ENCODE measurements at regions not wholly inside any gene's neighbourhood (a gene's known extent, or its start where the extent isn't known, plus 50 kb on each side); places are given as distances from the start of the nearest gene placed in this dataset.

DNA sequence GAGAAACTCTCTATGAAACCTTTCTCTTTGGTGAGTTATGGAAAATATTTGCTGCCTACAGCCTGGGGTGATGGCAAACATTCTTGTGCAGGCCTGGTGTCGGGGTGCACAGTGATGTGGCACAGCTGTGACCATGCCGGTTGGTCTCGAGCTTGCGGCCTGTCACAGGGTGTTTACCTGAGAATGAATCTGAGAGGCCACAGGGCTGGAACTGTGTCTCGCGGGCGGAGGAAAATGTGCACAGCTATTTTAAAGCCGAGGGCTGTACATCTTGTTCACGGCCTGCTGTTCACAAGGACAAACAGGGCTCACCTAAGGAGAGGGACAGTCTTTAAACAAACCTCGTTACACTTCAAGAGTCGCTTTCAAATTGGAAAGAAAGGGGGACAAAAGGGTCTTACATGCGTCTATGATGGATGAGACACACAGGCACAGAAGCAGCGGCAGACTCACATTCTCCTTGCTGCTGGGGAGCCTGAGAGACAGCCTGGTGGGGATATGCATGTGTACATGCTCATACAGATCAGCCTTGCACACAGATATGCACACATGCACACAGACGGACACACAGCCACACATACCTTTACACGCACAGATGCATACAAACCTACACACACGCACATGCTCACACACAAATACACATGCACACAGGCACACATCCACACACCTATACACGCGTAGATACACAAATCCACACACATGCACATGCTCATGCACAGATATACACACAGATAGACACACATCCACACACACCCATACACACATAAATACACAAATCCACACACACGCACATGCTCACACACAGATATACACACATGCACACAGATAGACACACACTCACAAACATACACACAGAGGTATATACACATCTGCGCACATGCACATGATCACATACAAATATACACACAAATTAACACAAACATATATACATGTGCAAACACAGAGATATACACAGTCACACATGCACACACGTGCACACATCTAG is 69.6 kb upstream of the FOXA2 start:
- 92% methylated on average over 21 of the region's 21 CpGs for WGBS
- no peak overlapping the region for H3K4me3 ChIP-seq (ENCODE audit: low read depth in 1 of 3, low read length in 3 of 3)
- no peak for DNase-seq (ENCODE audit: low spot score)

More for the DNA sequence above, 69.6 kb upstream of the FOXA2 start:
- Histone ChIP-seq H3K27ac (ENCODE audit: low read depth in 1 of 2, low read length in 2 of 2) (no peak overlapping the region), H3K27me3 (ENCODE audit: control insufficient read depth in 4 of 4, insufficient read depth in 4 of 4, low read length in 3 of 4) (no peaks in the 10 kb centered on the region), H3K9ac (ENCODE audit: low read depth in 1 of 2, low read length in 2 of 2) (no peak overlapping the region), H3K9me3 (ENCODE audit: control insufficient read depth in 4 of 4, low read length in 3 of 4) (no peaks in the 10 kb centered on the region), H3K4me1 (ENCODE audit: control insufficient read depth in 4 of 4, insufficient read depth in 4 of 4, low read length in 3 of 4) (no peaks in the 10 kb centered on the region), H3K36me3 (ENCODE audit: control insufficient read depth in 4 of 4, insufficient read depth in 3 of 4, low read depth in 1 of 4, low read length in 3 of 4) (no peaks in the 10 kb centered on the region)
- TF ChIP-seq FOXA1 (IDR thresholded peaks at IDR 0.05) (no peak), RAD21 (IDR thresholded peaks at IDR 0.05) (no peak), SP1 (IDR thresholded peaks at IDR 0.05) (no peak), NR2F2 (IDR thresholded peaks at IDR 0.05) (no peak), EGR1 (IDR thresholded peaks at IDR 0.05; ENCODE audit: low read depth in 2 of 2) (no peak), REST (IDR thresholded peaks at IDR 0.05) (no peak), HNF4G (IDR thresholded peaks at IDR 0.05) (no peak), YY1 (IDR thresholded peaks at IDR 0.05) (no peak), RXRA (IDR thresholded peaks at IDR 0.05) (no peak), ATF3 (IDR thresholded peaks at IDR 0.05) (no peak), HNF4A (conservative IDR thresholded peaks at IDR 0.05) (no peak)
- TF ChIP-seq, protein P1, sequence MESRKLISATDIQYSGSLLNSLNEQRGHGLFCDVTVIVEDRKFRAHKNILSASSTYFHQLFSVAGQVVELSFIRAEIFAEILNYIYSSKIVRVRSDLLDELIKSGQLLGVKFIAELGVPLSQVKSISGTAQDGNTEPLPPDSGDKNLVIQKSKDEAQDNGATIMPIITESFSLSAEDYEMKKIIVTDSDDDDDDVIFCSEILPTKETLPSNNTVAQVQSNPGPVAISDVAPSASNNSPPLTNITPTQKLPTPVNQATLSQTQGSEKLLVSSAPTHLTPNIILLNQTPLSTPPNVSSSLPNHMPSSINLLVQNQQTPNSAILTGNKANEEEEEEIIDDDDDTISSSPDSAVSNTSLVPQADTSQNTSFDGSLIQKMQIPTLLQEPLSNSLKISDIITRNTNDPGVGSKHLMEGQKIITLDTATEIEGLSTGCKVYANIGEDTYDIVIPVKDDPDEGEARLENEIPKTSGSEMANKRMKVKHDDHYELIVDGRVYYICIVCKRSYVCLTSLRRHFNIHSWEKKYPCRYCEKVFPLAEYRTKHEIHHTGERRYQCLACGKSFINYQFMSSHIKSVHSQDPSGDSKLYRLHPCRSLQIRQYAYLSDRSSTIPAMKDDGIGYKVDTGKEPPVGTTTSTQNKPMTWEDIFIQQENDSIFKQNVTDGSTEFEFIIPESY (IDR thresholded peaks at IDR 0.05): no peak
- TF ChIP-seq, protein P2, sequence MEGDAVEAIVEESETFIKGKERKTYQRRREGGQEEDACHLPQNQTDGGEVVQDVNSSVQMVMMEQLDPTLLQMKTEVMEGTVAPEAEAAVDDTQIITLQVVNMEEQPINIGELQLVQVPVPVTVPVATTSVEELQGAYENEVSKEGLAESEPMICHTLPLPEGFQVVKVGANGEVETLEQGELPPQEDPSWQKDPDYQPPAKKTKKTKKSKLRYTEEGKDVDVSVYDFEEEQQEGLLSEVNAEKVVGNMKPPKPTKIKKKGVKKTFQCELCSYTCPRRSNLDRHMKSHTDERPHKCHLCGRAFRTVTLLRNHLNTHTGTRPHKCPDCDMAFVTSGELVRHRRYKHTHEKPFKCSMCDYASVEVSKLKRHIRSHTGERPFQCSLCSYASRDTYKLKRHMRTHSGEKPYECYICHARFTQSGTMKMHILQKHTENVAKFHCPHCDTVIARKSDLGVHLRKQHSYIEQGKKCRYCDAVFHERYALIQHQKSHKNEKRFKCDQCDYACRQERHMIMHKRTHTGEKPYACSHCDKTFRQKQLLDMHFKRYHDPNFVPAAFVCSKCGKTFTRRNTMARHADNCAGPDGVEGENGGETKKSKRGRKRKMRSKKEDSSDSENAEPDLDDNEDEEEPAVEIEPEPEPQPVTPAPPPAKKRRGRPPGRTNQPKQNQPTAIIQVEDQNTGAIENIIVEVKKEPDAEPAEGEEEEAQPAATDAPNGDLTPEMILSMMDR (IDR thresholded peaks at IDR 0.05; ENCODE audit: low read depth, low read length, missing input control): no peak
